C4-2B (cell line): ENCODE measurements at regions not wholly inside any gene's neighbourhood (a gene's known extent, or its start where the extent isn't known, plus 50 kb on each side); places are given as distances from the start of the nearest gene placed in this dataset.

Experiments used
- H3K27ac ChIP-seq: fragments of 450-650 bp; 2 replicates; pipeline ENCODE4 v1.5.1; 2017
- CTCF ChIP-seq: fragments of 450-650 bp; conservative IDR thresholded peaks from 2 replicates; pipeline ENCODE4 v1.5.1; 2017; ENCODE audit warnings: mild to moderate bottlenecking
- ZFX ChIP-seq: fragments of 450-650 bp; IDR thresholded peaks from 2 replicates; pipeline ENCODE4 v1.6.1; 2017

DNA sequence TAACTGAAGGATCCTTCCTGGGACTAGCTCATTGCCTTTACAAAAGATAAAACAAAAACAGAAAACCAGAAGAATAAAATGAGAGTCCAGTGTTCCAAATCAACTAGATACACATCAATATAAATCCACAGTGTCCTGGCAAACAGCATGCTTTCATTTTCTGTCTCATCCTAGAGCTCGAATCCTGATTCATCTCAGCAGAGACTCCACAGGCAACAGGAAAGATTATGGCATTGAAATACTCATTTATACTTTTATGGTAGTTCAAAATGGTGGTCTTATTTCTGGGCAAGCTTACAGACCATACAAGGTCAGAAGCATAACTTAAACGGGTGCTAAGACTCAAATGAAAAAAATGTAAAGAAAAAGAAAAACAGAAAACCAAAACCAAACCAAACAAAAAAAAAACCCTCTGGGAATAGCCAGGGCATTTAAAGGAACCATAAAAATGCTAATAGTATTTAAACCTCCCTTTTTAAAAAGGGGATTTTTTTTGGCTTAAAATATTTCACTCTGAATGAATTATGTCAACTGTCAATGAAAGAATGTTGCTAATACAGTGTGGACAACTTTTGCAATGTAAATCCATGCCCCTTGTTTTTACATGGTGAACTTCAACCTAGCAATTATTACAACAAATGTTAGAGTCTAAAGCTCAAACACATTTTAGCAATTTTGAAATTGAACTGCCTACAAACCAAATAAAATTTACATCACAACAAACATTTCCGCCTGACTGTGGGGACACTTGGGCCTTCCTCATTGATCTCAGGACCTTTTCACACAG, 57.9 kb downstream of the GPR101 start:
- H3K27ac ChIP-seq, result no peak overlapping the region
- TF ChIP-seq ZFX (no peak), CTCF (no peak)

DNA sequence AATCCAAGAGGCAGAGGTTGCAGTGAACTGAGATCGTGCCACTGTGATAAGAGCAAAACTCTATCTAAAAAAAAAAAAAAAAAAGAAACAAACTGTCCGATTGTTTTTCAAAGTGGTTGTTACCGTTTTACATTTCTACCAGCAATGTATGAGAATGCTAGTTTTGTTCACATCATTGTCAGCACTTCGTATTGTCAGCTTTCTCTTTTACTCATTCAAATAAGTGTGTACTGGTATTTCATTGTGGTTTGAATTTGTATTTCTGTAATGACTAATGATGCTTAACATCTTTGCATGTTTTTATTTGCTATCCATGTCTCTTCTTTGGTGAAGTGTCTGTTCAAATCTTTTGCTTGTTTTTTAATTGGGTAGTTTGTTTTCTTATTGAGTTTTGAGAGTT, 65.8 kb downstream of the GPR101 start:
- H3K27ac ChIP-seq, result no peak overlapping the region
- TF ChIP-seq ZFX, result no peak

- TF ChIP-seq CTCF (no peak), ZFX (no peak)
These were observed 69.8 kb downstream of the GPR101 start for GRCh38 chrX:136963973-136964372.

DNA sequence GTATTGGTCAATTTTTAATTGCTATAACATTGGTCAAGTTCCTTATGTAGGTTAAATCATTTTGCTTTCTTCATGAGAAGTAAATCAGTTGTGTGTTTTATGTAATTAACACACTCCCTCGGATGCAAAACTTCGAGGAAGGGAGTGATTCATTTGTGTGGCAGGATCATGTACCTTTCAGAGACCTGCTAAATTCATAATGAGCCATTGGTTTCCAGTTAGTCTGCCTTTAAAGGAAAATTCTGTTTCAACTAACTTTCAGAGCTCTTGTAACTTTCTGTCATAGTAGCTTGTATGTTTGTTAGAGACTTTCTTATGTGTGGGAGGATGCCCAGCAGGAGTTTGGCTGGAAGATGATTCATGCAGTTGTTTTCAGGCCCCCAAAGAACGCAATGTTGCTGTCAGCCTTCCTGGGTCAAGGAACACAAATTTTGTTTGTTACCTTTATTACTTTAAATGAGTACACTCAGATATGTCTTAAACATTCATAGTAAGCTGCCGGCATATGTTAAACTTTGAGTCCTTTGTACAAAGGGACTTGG, 72.1 kb downstream of the GPR101 start:
- TF ChIP-seq CTCF, result no peak
- TF ChIP-seq ZFX, result no peak
- H3K27ac ChIP-seq, result no peak overlapping the region

More at GRCh38 chrX:136963973-136964372, 69.8 kb downstream of the GPR101 start:
- no peak overlapping the region for H3K27ac ChIP-seq

DNA sequence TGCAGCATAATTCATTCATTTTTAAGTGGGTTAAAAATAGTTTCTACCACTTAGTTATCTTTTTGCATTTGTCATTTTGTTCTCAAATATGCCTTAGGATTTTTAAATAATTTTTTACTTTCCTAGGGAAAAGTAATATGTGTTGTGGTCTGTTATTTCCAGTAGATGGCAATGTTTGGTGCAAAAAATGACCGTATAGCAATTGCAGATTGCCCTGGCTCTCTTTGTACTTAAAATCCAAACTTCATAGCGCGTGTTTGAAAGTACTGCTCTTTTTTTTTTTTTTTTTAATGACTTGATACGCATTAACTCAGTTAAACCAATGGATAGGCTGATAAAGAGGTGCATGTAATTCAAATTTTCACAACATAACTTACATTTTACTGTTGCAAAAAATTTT, 74.4 kb upstream of the RBMX start:
- H3K27ac ChIP-seq, result no peak overlapping the region
- TF ChIP-seq CTCF (peak; percentile 38), ZFX (no peak)

DNA sequence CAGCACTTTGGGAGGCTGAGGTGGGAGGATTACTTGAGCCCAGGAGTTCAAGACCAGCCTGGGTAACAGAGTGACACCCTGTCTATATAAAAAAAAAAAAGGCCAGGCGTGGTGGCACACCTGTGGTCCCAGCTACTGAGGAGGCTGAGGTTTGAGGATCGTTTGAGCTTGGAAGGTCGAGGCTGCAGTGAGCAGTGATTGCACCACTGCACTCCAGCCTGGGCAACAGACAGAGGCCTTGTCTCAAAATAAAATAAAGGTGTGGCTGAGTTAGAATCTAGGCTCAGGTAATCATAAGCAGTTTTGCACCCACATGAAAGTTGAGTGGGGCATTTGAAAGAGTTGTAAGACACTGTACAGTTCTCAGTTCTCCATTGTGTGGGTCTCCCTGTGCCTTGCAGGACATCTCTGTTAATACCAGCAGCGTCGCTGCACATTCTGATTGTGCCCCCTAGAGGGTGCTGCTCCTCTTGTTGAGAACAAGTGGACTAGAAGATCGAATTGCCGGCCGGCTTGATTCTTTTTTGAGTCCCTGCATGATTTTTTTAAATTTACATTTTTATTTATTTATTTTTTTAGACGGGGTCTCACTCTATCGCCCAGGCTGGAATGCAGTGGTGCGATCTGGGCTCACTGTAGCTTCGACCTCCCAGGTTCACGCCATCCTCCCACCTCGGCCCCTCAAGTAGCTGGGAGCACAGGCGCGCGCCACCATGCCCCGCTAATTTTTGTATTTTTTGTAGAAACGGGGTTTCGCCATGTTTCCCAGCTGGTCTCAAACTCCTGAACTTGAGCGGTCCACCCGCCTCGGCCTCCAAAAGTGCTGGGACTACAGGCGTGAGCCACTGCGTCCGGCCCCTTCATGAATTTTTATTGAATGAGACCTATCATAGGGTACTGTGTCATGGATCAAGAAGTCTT, 73.6 kb upstream of the RBMX start:
- TF ChIP-seq ZFX (no peak), CTCF (peak; percentile 65)
- H3K27ac ChIP-seq, result no peak overlapping the region

GRCh38 chrX:136950211-136950610, 69.7 kb upstream of the RBMX start:
- no peak for TF ChIP-seq ZFX
- TF ChIP-seq CTCF, result no peak
- H3K27ac ChIP-seq, result no peak overlapping the region
